Fibroblast of mammary gland (primary cell): ENCODE measurements at regions not wholly inside any gene's neighbourhood (a gene's known extent, or its start where the extent isn't known, plus 50 kb on each side); places are given as distances from the start of the nearest gene placed in this dataset.

ENCODE experiments used
- DNase-seq: peaks from one replicate; pipeline ENCODE4 v3.0.0-alpha.2; 2010; ENCODE audit warnings: low read depth
- H3K4me3 ChIP-seq: 2 replicates; pipeline ENCODE4 v1.5.1; 2011; ENCODE audit warnings: low read depth, mild to moderate bottlenecking, low read length, moderate library complexity; ENCODE audit not compliant: control insufficient read depth
- CTCF ChIP-seq: conservative IDR thresholded peaks from 2 replicates; pipeline ENCODE4 v1.5.1; 2011; ENCODE audit warnings: low read depth, low read length, inconsistent platforms; ENCODE audit not compliant: control insufficient read depth, insufficient read depth

GRCh38 chr3:36219398-36219797, 160.9 kb upstream of the STAC start:
- no peak for TF ChIP-seq CTCF
- H3K4me3 ChIP-seq: no peak overlapping the region
- peak; percentile 46 for DNase-seq

DNA sequence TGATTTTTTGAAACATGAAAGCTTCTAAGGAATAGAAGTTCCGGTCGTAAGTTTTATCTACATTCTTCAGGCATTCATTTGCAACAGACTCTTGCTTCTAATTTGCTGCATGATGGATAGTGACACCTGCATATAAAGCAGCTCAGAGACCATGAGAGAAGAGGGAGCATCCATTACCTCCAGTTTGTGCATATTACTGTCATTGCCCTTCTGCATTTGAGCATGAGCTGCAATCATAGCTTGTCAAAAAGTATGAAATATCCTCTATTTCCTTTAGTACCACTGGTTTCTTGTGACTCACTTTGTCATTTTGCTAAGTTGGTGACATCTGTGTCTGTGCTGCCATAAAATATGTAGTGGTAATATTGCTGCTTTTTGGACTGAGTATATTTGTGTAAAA, 160.1 kb upstream of the STAC start:
- TF ChIP-seq CTCF: no peak
- DNase-seq: no peak
- no peak overlapping the region for H3K4me3 ChIP-seq

DNA sequence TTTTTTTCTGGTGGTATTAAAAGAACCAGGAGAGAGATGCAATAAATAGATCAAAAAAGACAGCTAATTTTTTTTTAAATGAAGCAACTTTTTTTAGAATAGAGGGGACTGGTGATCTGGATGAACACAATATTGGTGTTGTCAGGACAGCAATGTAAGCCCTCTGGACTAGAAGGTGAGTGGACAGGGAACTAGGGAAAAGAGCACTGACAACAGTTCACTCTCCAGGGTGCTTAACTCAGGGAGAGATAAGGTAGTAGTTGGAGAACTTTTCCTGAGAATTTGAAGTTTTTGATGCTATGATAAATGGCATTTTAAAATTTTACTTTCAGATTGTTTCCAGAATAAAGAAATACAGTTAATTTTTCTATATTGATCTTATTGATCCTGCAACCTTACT, 158.3 kb upstream of the STAC start:
- H3K4me3 ChIP-seq: no peak overlapping the region
- no peak for TF ChIP-seq CTCF
- DNase-seq: no peak

- no peak overlapping the region for H3K4me3 ChIP-seq
- no peak for DNase-seq
- TF ChIP-seq CTCF: no peak
These were observed 152.3 kb upstream of the STAC start for GRCh38 chr3:36227980-36228379.

- TF ChIP-seq CTCF: no peak
- no peak for DNase-seq
- no peak overlapping the region for H3K4me3 ChIP-seq
These were observed 150.8 kb upstream of the STAC start for GRCh38 chr3:36229496-36229895.

DNA sequence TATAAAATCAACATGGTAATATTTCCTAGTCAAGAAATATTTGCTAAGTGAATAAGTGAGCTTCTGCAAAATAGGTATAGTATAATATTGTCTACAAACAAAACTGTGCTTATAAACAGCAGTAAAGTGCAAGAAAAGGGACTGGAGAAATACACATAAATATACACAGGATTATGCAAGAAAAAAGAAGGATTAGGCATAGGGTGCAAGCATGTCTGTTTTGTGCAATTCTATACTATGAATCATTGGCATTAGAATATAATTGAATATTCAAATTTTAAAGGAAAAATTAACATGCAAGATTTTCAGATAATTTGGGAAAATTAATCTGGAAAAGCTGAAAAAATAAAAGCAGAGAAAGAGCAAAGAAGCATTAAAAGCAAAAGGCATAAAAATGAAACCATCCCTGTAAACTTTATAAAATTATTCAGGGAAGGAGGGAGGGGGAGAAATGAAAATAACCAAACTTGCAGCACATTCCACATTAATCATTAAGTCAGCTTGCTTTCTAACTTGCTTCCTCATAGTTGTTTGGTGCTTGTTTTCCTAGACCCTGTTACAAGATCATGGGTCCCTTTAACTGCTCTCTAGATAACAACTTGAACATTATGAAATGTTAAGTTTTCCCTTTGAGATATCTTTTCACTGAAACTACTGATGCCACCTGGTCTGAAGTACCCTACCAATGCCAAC, 147.4 kb upstream of the STAC start:
- TF ChIP-seq CTCF: no peak
- no peak overlapping the region for H3K4me3 ChIP-seq
- DNase-seq: no peak

GRCh38 chr3:36244728-36245127, 135.6 kb upstream of the STAC start:
- TF ChIP-seq CTCF: no peak
- DNase-seq: peak; percentile 30

More at GRCh38 chr3:36244728-36245127, 135.6 kb upstream of the STAC start:
- H3K4me3 ChIP-seq: no peak overlapping the region
